ENCODE measurements at regions not wholly inside any gene's neighbourhood (a gene's known extent, or its start where the extent isn't known, plus 50 kb on each side); places are given as distances from the start of the nearest gene placed in this dataset.

DNA sequence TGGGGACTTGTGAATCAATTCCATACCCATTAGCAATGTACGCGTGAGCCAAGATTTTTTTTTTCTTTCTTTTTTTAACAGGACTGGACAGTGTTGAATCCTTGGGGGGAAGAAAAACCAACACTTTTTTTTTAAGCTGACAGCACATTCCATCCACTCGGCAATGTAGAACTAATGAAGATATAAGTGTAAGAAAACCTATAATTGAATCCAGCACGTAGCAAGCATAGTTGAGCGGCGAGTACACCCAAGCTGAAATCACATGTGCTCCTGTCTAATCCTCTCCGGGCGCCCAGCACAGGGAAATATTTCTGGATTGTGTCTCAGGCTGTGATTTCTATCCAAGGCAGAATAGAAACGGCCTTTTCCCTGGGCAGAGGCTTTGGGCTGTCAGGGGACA is 118.2 kb downstream of the BOD1 start:
- Mint-ChIP-seq H3K4me3 (ENCODE audit: low read depth) (no peak overlapping the region), H3K9me3 (ENCODE audit: low read depth) (no peaks in the 10 kb centered on the region), H3K27me3 (peaks cover 6% of the 10 kb centered on the region), H3K36me3 (ENCODE audit: insufficient read depth) (no peaks in the 10 kb centered on the region), H3K27ac (no peak overlapping the region), H3K4me1 (ENCODE audit: low read depth) (peaks cover 7% of the 10 kb centered on the region)
- TF ChIP-seq, protein P1, sequence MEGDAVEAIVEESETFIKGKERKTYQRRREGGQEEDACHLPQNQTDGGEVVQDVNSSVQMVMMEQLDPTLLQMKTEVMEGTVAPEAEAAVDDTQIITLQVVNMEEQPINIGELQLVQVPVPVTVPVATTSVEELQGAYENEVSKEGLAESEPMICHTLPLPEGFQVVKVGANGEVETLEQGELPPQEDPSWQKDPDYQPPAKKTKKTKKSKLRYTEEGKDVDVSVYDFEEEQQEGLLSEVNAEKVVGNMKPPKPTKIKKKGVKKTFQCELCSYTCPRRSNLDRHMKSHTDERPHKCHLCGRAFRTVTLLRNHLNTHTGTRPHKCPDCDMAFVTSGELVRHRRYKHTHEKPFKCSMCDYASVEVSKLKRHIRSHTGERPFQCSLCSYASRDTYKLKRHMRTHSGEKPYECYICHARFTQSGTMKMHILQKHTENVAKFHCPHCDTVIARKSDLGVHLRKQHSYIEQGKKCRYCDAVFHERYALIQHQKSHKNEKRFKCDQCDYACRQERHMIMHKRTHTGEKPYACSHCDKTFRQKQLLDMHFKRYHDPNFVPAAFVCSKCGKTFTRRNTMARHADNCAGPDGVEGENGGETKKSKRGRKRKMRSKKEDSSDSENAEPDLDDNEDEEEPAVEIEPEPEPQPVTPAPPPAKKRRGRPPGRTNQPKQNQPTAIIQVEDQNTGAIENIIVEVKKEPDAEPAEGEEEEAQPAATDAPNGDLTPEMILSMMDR (IDR thresholded peaks at IDR 0.05; ENCODE audit: unreplicated experiment), result no peak
- no peak for DNase-seq (ENCODE audit: low spot score, unreplicated experiment)

DNA sequence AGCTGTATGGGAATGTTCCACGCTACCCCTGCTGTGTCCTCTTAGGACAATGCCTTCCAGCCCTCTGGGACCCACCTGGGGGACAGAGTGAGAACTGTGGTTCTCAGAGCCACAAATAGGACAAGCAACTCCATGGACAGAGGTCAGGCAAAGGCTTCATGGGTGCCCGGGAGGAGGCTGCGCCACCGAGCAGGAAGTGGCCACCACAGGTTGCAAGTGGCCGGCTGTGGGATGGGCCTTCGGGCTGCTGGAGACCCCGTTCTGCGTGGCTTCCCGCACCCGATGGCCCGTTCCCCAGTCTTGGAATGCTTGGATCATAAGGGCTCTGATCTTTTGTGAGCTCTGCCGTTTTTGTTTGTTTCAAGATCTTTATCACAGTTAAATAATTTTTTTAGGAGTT is 118.8 kb downstream of the BOD1 start:
- Mint-ChIP-seq H3K27me3 (peaks cover 6% of the 10 kb centered on the region), H3K27ac (no peak overlapping the region), H3K36me3 (ENCODE audit: insufficient read depth) (no peaks in the 10 kb centered on the region), H3K4me1 (ENCODE audit: low read depth) (peaks cover 7% of the 10 kb centered on the region), H3K4me3 (ENCODE audit: low read depth) (no peak overlapping the region), H3K9me3 (ENCODE audit: low read depth) (no peaks in the 10 kb centered on the region)
- TF ChIP-seq, protein P1 (IDR thresholded peaks at IDR 0.05; ENCODE audit: unreplicated experiment), result no peak
- no peak for DNase-seq (ENCODE audit: low spot score, unreplicated experiment)

DNA sequence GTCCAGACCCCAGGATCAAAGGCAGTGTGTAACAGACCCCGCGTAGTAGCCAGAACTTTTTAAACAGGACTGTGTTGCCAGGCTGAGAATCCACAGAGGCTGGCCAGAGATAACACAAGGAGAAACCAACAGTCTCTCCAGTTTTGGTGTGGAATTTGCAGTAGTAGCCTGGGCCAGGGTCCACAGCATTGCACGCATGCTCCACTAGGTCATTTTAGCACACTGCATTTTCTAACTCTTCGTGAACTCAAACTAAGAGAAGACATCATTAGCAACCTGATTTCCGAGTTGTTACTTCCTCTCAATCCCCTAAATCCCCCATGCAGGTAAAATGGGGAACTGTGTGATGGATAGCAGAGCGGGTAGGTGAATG is 119.6 kb downstream of the BOD1 start:
- Mint-ChIP-seq H3K4me3 (ENCODE audit: low read depth) (no peak overlapping the region), H3K27me3 (peaks cover 9% of the 10 kb centered on the region), H3K27ac (no peak overlapping the region), H3K36me3 (ENCODE audit: insufficient read depth) (no peaks in the 10 kb centered on the region), H3K4me1 (ENCODE audit: low read depth) (peaks cover 7% of the 10 kb centered on the region), H3K9me3 (ENCODE audit: low read depth) (no peaks in the 10 kb centered on the region)
- TF ChIP-seq, protein P1 (IDR thresholded peaks at IDR 0.05; ENCODE audit: unreplicated experiment), result no peak
- no peak for DNase-seq (ENCODE audit: low spot score, unreplicated experiment)

DNA sequence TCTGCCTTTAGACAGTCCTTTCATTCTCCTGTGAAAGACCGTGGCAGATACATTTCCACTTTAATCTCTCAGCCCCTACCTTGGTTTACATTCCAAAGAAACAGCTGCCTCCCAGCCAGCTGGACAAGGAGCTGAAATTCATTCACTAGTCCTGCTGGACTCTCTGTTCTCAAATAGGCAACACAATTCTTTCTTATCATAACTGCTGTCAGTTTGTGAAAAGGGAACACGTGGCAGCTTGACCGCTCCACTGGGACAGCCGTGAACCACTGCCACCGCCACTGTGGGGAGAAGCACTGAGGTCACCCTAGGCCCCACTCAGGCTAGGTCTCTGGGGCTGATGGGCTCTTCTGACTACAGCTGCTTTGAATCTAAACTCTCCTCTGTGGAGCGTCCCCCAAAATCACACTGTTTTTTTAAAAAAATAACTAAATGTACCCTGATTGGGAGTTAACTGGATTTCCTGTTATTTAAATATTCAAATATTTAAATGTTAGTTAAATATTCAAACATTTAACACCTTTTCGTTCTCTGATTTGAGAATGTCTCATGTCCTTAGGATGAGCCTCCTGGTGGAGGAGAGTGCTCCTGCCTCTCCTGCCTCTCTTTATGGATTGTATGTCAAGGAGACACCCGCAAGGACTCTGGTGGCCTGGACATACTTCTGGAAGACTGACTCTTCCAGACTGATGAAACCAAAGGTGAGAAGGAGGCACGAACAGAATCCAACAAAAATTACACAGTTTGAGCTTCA is 120.1 kb downstream of the BOD1 start:
- no peaks in the 10 kb centered on the region for H3K36me3 Mint-ChIP-seq (ENCODE audit: insufficient read depth)
- TF ChIP-seq, protein P1 (IDR thresholded peaks at IDR 0.05; ENCODE audit: unreplicated experiment), result no peak

GRCh38 chr5:173495225-173495904 is 121.1 kb downstream of the BOD1 start:
- Mint-ChIP-seq H3K27me3 (peaks cover 14% of the 10 kb centered on the region), H3K9me3 (ENCODE audit: low read depth) (no peaks in the 10 kb centered on the region), H3K27ac (no peak overlapping the region), H3K4me3 (ENCODE audit: low read depth) (no peak overlapping the region), H3K36me3 (ENCODE audit: insufficient read depth) (no peaks in the 10 kb centered on the region), H3K4me1 (ENCODE audit: low read depth) (peaks cover 7% of the 10 kb centered on the region)
- TF ChIP-seq, protein P1 (IDR thresholded peaks at IDR 0.05; ENCODE audit: unreplicated experiment), result no peak
- no peak for DNase-seq (ENCODE audit: low spot score, unreplicated experiment)

More for the DNA sequence above, 120.1 kb downstream of the BOD1 start:
- H3K4me1 Mint-ChIP-seq (ENCODE audit: low read depth), result peaks cover 7% of the 10 kb centered on the region
- DNase-seq (ENCODE audit: low spot score, unreplicated experiment), result no peak
- no peak overlapping the region for H3K4me3 Mint-ChIP-seq (ENCODE audit: low read depth)
- no peak overlapping the region for H3K27ac Mint-ChIP-seq
- peaks cover 9% of the 10 kb centered on the region for H3K27me3 Mint-ChIP-seq
- no peaks in the 10 kb centered on the region for H3K9me3 Mint-ChIP-seq (ENCODE audit: low read depth)
